ENCODE measurements at regions not wholly inside any gene's neighbourhood (a gene's known extent, or its start where the extent isn't known, plus 50 kb on each side); places are given as distances from the start of the nearest gene placed in this dataset.
A peak's percentile ranks its signal among the peaks of the same experiment; 100 is the strongest.

- no peak overlapping the region for H3K4me3 ChIP-seq
- no peaks in the 10 kb centered on the region for H3K36me3 ChIP-seq
- no peak for TF ChIP-seq Cebpa-rat (IDR thresholded peaks at IDR 0.05)
- peaks cover 4% of the 10 kb centered on the region; the same call in 1 of the 2 replicates for H3K9me3 ChIP-seq
- peak overlapping the region; percentile 37 for H3K4me2 ChIP-seq
- no peaks in the 10 kb centered on the region for H3K27me3 ChIP-seq
- 0 out of 2 replicates have a peak overlapping the region, but pooled peaks have one; percentile 22 for H3K27ac ChIP-seq
- H3K4me1 ChIP-seq, result peaks cover 57% of the 10 kb centered on the region
- H4K20me1 ChIP-seq, result no peaks in the 10 kb centered on the region
- H3K9ac ChIP-seq, result no peak overlapping the region
Observed at GRCh38 chr10:123516291-123516690, 149.9 kb upstream of the GPR26 start.

GRCh38 chr10:123517426-123517825, 148.7 kb upstream of the GPR26 start:
- no peak for TF ChIP-seq Cebpa-rat (IDR thresholded peaks at IDR 0.05)

DNA sequence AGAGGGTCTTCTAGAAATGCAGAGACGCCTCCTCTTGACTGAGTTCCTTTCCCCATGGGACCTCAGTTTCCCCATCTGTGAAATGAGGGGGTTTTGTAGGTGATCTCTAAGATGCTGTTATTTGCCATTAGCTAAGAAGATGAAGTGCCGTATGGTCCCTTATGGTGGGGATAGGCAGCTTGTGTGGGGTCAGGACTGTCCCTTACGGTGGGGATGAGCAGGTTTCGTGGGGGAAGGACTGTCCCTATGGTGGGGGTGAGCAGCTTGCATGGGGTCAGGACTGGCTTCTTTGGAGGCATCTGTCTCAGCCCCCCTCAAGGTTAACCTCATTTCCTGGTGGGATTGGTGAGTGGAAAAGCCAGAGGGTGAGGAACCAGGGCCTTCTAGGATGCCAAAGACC, 148.3 kb upstream of the GPR26 start:
- no peaks in the 10 kb centered on the region for H3K27me3 ChIP-seq
- H3K9me3 ChIP-seq, result peaks cover 19% of the 10 kb centered on the region
- no peaks in the 10 kb centered on the region for H3K36me3 ChIP-seq
- peaks cover 55% of the 10 kb centered on the region for H3K4me1 ChIP-seq
- H3K9ac ChIP-seq, result no peak overlapping the region
- no peaks in the 10 kb centered on the region for H4K20me1 ChIP-seq
- H3K4me2 ChIP-seq, result peak overlapping the region; percentile 29; the same call in 1 of the 2 replicates
- no peak overlapping the region for H3K4me3 ChIP-seq
- no peak overlapping the region for H3K27ac ChIP-seq
- no peak for TF ChIP-seq Cebpa-rat (IDR thresholded peaks at IDR 0.05)

More at GRCh38 chr10:123517426-123517825, 148.7 kb upstream of the GPR26 start:
- Histone ChIP-seq H3K27ac (no peak overlapping the region), H3K9ac (no peak overlapping the region), H3K4me2 (peak overlapping the region; percentile 29; the same call in 1 of the 2 replicates), H3K9me3 (peaks cover 15% of the 10 kb centered on the region), H4K20me1 (no peaks in the 10 kb centered on the region), H3K4me1 (peaks cover 60% of the 10 kb centered on the region), H3K36me3 (no peaks in the 10 kb centered on the region), H3K27me3 (no peaks in the 10 kb centered on the region), H3K4me3 (no peak overlapping the region)

DNA sequence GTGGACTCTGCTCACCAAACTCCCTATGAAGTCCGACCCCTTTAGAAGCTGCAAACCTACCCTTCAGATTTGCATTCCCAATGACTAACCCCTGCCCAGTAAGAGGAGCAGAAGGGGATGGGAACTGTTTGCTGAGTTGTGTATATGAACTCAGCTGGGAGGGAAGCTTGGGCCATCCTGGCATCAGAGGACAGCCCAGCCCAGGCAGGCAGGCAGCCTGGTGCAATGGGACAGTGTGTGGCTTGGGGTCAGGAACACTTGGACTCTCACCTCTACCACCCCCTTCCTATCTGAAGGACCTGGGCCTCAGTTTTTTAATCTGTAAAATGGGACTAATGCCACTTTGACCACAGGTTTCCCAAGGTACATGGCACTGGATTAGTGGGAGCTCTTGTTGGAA, 147.4 kb upstream of the GPR26 start:
- Histone ChIP-seq H3K4me1 (peaks cover 53% of the 10 kb centered on the region), H4K20me1 (no peaks in the 10 kb centered on the region), H3K4me2 (no peak overlapping the region), H3K9me3 (peaks cover 28% of the 10 kb centered on the region), H3K36me3 (no peaks in the 10 kb centered on the region), H3K27ac (no peak overlapping the region), H3K4me3 (no peak overlapping the region), H3K27me3 (no peaks in the 10 kb centered on the region), H3K9ac (no peak overlapping the region)
- TF ChIP-seq Cebpa-rat (IDR thresholded peaks at IDR 0.05), result no peak

DNA sequence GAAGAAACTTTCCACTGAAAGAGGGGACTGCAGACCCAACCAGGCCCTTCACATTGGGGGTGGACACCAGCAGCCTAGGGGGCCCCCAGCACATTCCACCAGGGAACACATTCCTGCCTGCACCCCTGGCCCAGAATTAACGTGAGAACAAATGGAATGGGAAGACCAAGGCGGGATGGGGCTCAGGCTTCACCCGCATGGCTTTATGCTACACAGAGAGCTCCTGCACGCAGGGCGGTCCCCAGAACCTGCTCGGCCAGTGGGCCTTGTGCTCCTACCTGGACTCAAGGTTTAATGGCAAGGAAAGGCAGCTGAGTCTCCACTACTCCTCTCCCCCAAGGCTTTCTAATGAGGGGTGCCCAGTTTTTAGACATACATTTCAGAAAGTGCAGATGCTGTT, 146.3 kb upstream of the GPR26 start:
- TF ChIP-seq Cebpa-rat (IDR thresholded peaks at IDR 0.05), result no peak
- Histone ChIP-seq H3K9ac (no peak overlapping the region), H3K27me3 (no peaks in the 10 kb centered on the region), H3K4me2 (no peak overlapping the region), H3K4me1 (peaks cover 53% of the 10 kb centered on the region), H4K20me1 (no peaks in the 10 kb centered on the region), H3K27ac (peak overlapping the region; percentile 10; the same call in 1 of the 2 replicates), H3K4me3 (no peak overlapping the region), H3K36me3 (no peaks in the 10 kb centered on the region), H3K9me3 (peaks cover 38% of the 10 kb centered on the region)

GRCh38 chr10:123521076-123521475, 145.1 kb upstream of the GPR26 start:
- Histone ChIP-seq H3K27ac (peak overlapping the region; percentile 20; the same call in 1 of the 2 replicates), H3K9me3 (peaks cover 43% of the 10 kb centered on the region), H3K4me1 (peaks cover 44% of the 10 kb centered on the region), H3K4me2 (no peak overlapping the region), H4K20me1 (no peaks in the 10 kb centered on the region), H3K9ac (no peak overlapping the region), H3K4me3 (no peak overlapping the region), H3K36me3 (no peaks in the 10 kb centered on the region), H3K27me3 (no peaks in the 10 kb centered on the region)
- TF ChIP-seq Cebpa-rat (IDR thresholded peaks at IDR 0.05), result no peak

DNA sequence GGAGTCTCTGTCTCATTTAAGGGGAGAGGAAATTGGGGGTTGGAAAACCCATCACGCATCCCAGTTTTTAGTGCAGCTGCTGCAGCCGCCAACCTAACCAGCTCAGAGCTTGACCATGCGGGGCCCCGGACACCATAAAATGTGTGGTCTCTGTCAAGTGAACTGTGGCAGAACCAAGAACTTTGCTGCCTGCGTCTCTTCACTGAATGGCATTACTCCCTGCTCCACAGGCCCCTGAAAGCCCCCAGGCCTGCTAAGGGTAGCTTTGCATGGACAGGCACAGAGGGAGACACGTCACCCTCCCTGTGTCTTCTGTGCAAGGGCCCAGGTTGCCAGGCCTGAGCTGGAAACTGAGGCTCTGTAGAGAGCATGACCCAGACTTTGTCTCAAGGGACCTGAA, 144.6 kb upstream of the GPR26 start:
- TF ChIP-seq Cebpa-rat (IDR thresholded peaks at IDR 0.05), result no peak
- H3K4me3 ChIP-seq, result no peak overlapping the region
- no peaks in the 10 kb centered on the region for H3K27me3 ChIP-seq
- peak overlapping the region; percentile 20; the same call in 1 of the 2 replicates for H3K27ac ChIP-seq
- no peaks in the 10 kb centered on the region for H4K20me1 ChIP-seq
- H3K4me2 ChIP-seq, result no peak overlapping the region
- peaks cover 44% of the 10 kb centered on the region for H3K4me1 ChIP-seq
- no peak overlapping the region for H3K9ac ChIP-seq
- H3K36me3 ChIP-seq, result no peaks in the 10 kb centered on the region
- peaks cover 43% of the 10 kb centered on the region for H3K9me3 ChIP-seq

DNA sequence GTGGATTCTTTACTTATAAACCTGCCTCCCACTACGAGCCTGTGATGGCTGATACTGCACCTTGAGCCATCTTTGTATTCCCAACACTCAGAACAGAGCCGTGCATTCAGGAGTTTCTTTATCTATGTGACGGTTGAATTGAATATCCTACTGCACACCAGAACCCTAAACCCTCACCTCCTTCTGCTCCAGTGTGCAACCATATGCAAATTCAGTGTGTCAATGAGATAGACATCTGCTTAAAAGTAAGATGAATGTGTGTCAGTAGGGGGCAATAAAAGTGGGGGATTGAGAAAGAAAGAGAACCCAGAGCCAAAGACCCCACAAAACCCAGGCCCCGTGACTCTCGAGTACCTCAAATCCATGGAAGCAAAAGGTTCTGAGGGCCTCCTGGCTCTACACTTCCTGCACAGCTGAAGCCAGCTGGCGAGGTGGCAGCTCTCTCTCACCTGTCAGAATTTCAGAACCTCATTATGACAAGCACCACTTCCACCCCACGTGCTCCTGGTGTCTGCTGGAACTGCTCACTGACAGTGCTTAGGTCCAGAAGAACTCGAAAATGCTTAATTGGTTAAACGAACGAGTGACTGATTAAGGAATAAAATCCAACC, 143.3 kb upstream of the GPR26 start:
- Histone ChIP-seq H3K27ac (0 out of 2 replicates have a peak overlapping the region, but pooled peaks have one; percentile 31), H3K36me3 (no peaks in the 10 kb centered on the region), H3K9ac (no peak overlapping the region), H3K4me3 (no peak overlapping the region), H3K27me3 (no peaks in the 10 kb centered on the region), H4K20me1 (no peaks in the 10 kb centered on the region), H3K9me3 (peaks cover 43% of the 10 kb centered on the region), H3K4me2 (no peak overlapping the region), H3K4me1 (peaks cover 44% of the 10 kb centered on the region)
- TF ChIP-seq Cebpa-rat (IDR thresholded peaks at IDR 0.05), result no peak

DNA sequence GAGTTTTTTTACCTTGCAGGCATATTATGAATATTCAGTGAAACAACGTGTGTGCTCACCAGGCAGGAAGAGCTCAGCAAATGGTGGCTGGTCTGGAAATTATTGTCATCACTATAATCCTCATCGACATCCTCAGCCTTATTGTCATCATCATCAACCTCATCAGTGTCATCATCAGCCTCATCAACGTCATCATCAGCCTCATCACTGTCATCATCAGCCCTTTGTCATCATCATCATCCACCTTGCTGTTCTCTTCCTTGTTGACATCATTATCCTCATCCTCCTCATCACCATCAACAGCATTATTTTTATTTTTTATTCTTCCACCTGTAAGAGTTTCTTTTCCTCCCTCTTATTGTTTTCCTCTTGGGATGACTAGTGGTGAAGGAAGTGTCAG, 142.3 kb upstream of the GPR26 start:
- Histone ChIP-seq H3K4me3 (no peak overlapping the region), H3K9me3 (peaks cover 42% of the 10 kb centered on the region), H4K20me1 (no peaks in the 10 kb centered on the region), H3K4me2 (no peak overlapping the region), H3K9ac (no peak overlapping the region), H3K27me3 (no peaks in the 10 kb centered on the region), H3K27ac (no peak overlapping the region), H3K36me3 (no peaks in the 10 kb centered on the region), H3K4me1 (peaks cover 37% of the 10 kb centered on the region)
- TF ChIP-seq Cebpa-rat (IDR thresholded peaks at IDR 0.05), result no peak

GRCh38 chr10:123526356-123527064, 139.6 kb upstream of the GPR26 start:
- Histone ChIP-seq H4K20me1 (no peaks in the 10 kb centered on the region), H3K27me3 (no peaks in the 10 kb centered on the region), H3K4me1 (peaks cover 50% of the 10 kb centered on the region), H3K4me3 (no peak overlapping the region), H3K36me3 (peaks cover 12% of the 10 kb centered on the region), H3K4me2 (peak overlapping the region; percentile 24), H3K9me3 (peaks cover 59% of the 10 kb centered on the region), H3K9ac (no peak overlapping the region), H3K27ac (peak overlapping the region; percentile 49; the same call in 1 of the 2 replicates)
- TF ChIP-seq Cebpa-rat (IDR thresholded peaks at IDR 0.05), result no peak

Data from BLaER1 (cell line).